ENCODE measurements at regions not wholly inside any gene's neighbourhood (a gene's known extent, or its start where the extent isn't known, plus 50 kb on each side); places are given as distances from the start of the nearest gene placed in this dataset.

- Mint-ChIP-seq H3K36me3 (ENCODE audit: low read depth) (no peaks in the 10 kb centered on the region), H3K4me1 (no peaks in the 10 kb centered on the region), H3K4me3 (no peak overlapping the region)
These were observed 681.5 kb upstream of the EPHA5 start for GRCh38 chr4:66351761-66352160.

GRCh38 chr4:66340286-66340893, 670.1 kb upstream of the EPHA5 start:
- no peak for DNase-seq (ENCODE audit: low read depth, low spot score)
- Mint-ChIP-seq H3K4me3 (no peak overlapping the region), H3K4me1 (no peaks in the 10 kb centered on the region), H3K27ac (ENCODE audit: unreplicated experiment) (no peak overlapping the region), H3K9me3 (peaks cover 7% of the 10 kb centered on the region), H3K27me3 (ENCODE audit: low read depth) (no peaks in the 10 kb centered on the region), H3K36me3 (ENCODE audit: low read depth) (no peaks in the 10 kb centered on the region)
- TF ChIP-seq CTCF (conservative IDR thresholded peaks at IDR 0.05), result no peak

More at GRCh38 chr4:66351761-66352160, 681.5 kb upstream of the EPHA5 start:
- H3K9me3 Mint-ChIP-seq, result no peaks in the 10 kb centered on the region
- DNase-seq (ENCODE audit: low read depth, low spot score), result no peak
- no peaks in the 10 kb centered on the region for H3K27me3 Mint-ChIP-seq (ENCODE audit: low read depth)
- no peak for TF ChIP-seq CTCF (conservative IDR thresholded peaks at IDR 0.05)
- no peak overlapping the region for H3K27ac Mint-ChIP-seq (ENCODE audit: unreplicated experiment)

GRCh38 chr4:66339007-66339406, 668.7 kb upstream of the EPHA5 start:
- Mint-ChIP-seq H3K36me3 (ENCODE audit: low read depth) (no peaks in the 10 kb centered on the region), H3K27me3 (ENCODE audit: low read depth) (no peaks in the 10 kb centered on the region), H3K4me3 (no peak overlapping the region), H3K27ac (ENCODE audit: unreplicated experiment) (no peak overlapping the region), H3K4me1 (no peaks in the 10 kb centered on the region), H3K9me3 (peaks cover 7% of the 10 kb centered on the region)
- TF ChIP-seq CTCF (conservative IDR thresholded peaks at IDR 0.05), result no peak
- no peak for DNase-seq (ENCODE audit: low read depth, low spot score)

- no peak overlapping the region for H3K4me3 Mint-ChIP-seq
- H3K4me1 Mint-ChIP-seq, result no peaks in the 10 kb centered on the region
- peaks cover 3% of the 10 kb centered on the region for H3K9me3 Mint-ChIP-seq
These were observed 661.5 kb upstream of the EPHA5 start for GRCh38 chr4:66331761-66332160.

GRCh38 chr4:66330125-66330524, 659.8 kb upstream of the EPHA5 start:
- H3K27me3 Mint-ChIP-seq (ENCODE audit: low read depth), result no peaks in the 10 kb centered on the region
- no peak for TF ChIP-seq CTCF (conservative IDR thresholded peaks at IDR 0.05)
- H3K9me3 Mint-ChIP-seq, result peaks cover 2% of the 10 kb centered on the region
- no peak for DNase-seq (ENCODE audit: low read depth, low spot score)
- H3K27ac Mint-ChIP-seq (ENCODE audit: unreplicated experiment), result no peak overlapping the region
- no peak overlapping the region for H3K4me3 Mint-ChIP-seq
- no peaks in the 10 kb centered on the region for H3K36me3 Mint-ChIP-seq (ENCODE audit: low read depth)
- no peaks in the 10 kb centered on the region for H3K4me1 Mint-ChIP-seq

More at GRCh38 chr4:66331761-66332160, 661.5 kb upstream of the EPHA5 start:
- Mint-ChIP-seq H3K36me3 (ENCODE audit: low read depth) (no peaks in the 10 kb centered on the region), H3K27me3 (ENCODE audit: low read depth) (no peaks in the 10 kb centered on the region), H3K27ac (ENCODE audit: unreplicated experiment) (no peak overlapping the region)
- DNase-seq (ENCODE audit: low read depth, low spot score), result no peak
- no peak for TF ChIP-seq CTCF (conservative IDR thresholded peaks at IDR 0.05)
